HCT116 (cell line): ENCODE measurements at regions not wholly inside any gene's neighbourhood (a gene's known extent, or its start where the extent isn't known, plus 50 kb on each side); places are given as distances from the start of the nearest gene placed in this dataset.

Experiments
- EZH2phosphoT487 ChIP-seq: fragments of 200-600 bp; IDR thresholded peaks from 2 replicates; pipeline ENCODE4 v1.6.1; 2018; ENCODE audit warnings: antibody characterized with exemption, borderline replicate concordance
- POLR2A ChIP-seq: IDR thresholded peaks from 2 replicates; pipeline ENCODE4 v1.7.0; 2011; ENCODE audit warnings: borderline replicate concordance; ENCODE audit not compliant: insufficient read depth, insufficient read length; ENCODE audit errors: extremely low read depth

- TF ChIP-seq EZH2phosphoT487 (no peak), POLR2A (no peak)
These were observed 247.7 kb upstream of the ANKRD55 start for GRCh38 chr5:56480705-56481427.
